B cell (primary cell): ENCODE measurements at regions not wholly inside any gene's neighbourhood (a gene's known extent, or its start where the extent isn't known, plus 50 kb on each side); places are given as distances from the start of the nearest gene placed in this dataset.

Experiments
- ATAC-seq: fragments of 200-7000 bp; cut with Tn5 transposase; one replicate; pipeline ENCODE4 v1.10.0; 2021; ENCODE audit warnings: low read depth, mild to moderate bottlenecking, moderate number of reproducible peaks, moderate library complexity
- CTCF ChIA-PET: fragments of 350-600 bp; sonication (Branson Sonifier 250); formaldehyde crosslinking; loops from one replicate; lab custom pipeline; 2021; ENCODE audit warnings: antibody characterized with exemption, inconsistent platforms; lab: Charles Lee
- POLR2A ChIA-PET: fragments of 350-600 bp; sonication (Branson Sonifier 250); formaldehyde crosslinking; loops from one replicate; lab custom pipeline; 2021; ENCODE audit warnings: antibody characterized with exemption; lab: Charles Lee
- DNase-seq: peaks from one replicate; pipeline ENCODE4 v3.0.0; 2013
- H2AFZ ChIP-seq: 2 replicates; pipeline ENCODE4 v1.6.1; 2012; ENCODE audit warnings: mild to moderate bottlenecking, low read depth, low read length; ENCODE audit not compliant: insufficient read depth, poor library complexity, severe bottlenecking
- H3K27ac ChIP-seq, 2 donors: 1 replicate in 1 of 2; 2 replicates in 1 of 2; pipeline ENCODE4 v1.5.1; 2012 to 2013; ENCODE audit warnings: low read length in 2 of 2, mild to moderate bottlenecking in 2 of 2, moderate library complexity in 1 of 2
- H3K27me3 ChIP-seq, 4 experiments: fragments of 200-600 bp in 1 of 4; sonication (generic) in 1 of 4; replicated peaks in 1 of 4; 1 replicate in 2 of 4; 2 replicates in 2 of 4; pipeline versions ENCODE4 v1.6.1 to v1.7.0; 2013 to 2016; ENCODE audit warnings: low read length in 3 of 4, mild to moderate bottlenecking in 2 of 4, mixed read lengths in 1 of 4, moderate library complexity in 1 of 4; ENCODE audit not compliant: insufficient read depth in 4 of 4, control insufficient read depth in 3 of 4; ENCODE audit errors: control extremely low read depth in 1 of 4
- H3K36me3 ChIP-seq, 2 experiments: replicated peaks in 1 of 2; 1 replicate in 1 of 2; 2 replicates in 1 of 2; pipeline versions ENCODE4 v1.6.1 to v1.7.1; 2013; ENCODE audit warnings: low read length in 1 of 2; ENCODE audit not compliant: insufficient read depth in 2 of 2, control insufficient read depth in 1 of 2; ENCODE audit errors: control extremely low read depth in 1 of 2, extremely low read depth in 1 of 2
- H3K4me1 ChIP-seq, 2 donors: fragments of 200-600 bp in 1 of 2; sonication (generic) in 1 of 2; 1 replicate in 1 of 2; 2 replicates in 1 of 2; pipeline versions ENCODE4 v1.5.1 to v1.6.1; 2013 to 2017; ENCODE audit warnings: low read length in 2 of 2; ENCODE audit not compliant: control insufficient read depth in 2 of 2, insufficient read depth in 2 of 2
- H3K4me2 ChIP-seq: replicated peaks from 2 replicates; pipeline ENCODE3; 2012; ENCODE audit warnings: mild to moderate bottlenecking, low read depth, low read length; ENCODE audit not compliant: poor library complexity, severe bottlenecking
- H3K4me3 ChIP-seq, 5 experiments: fragments of 200-600 bp in 1 of 5; sonication (generic) in 1 of 5; 1 replicate in 3 of 5; 2 replicates in 2 of 5; pipeline versions ENCODE4 v1.5.1 to v1.7.0; 2011 to 2016; ENCODE audit warnings: low read length in 4 of 5, mild to moderate bottlenecking in 4 of 5, low read depth in 2 of 5, control low read depth in 1 of 5, moderate library complexity in 1 of 5; ENCODE audit not compliant: insufficient read depth in 1 of 5; ENCODE audit errors: control extremely low read depth in 1 of 5, extremely low read depth in 1 of 5
- H3K79me2 ChIP-seq: fragments of 200-600 bp; sonication (generic); one replicate; pipeline ENCODE4 v1.6.0; 2016; ENCODE audit warnings: low read length; ENCODE audit not compliant: control insufficient read depth, insufficient read depth
- H3K9ac ChIP-seq: fragments of 200-600 bp; sonication (generic); 2 replicates; pipeline ENCODE4 v1.6.1; 2017; ENCODE audit warnings: mild to moderate bottlenecking, low read length, moderate library complexity
- H3K9me3 ChIP-seq, 3 donors: one replicate each; pipeline versions ENCODE4 v1.6.1 to v1.7.1; 2013; ENCODE audit warnings: low read length in 2 of 3; ENCODE audit not compliant: control insufficient read depth in 2 of 3, insufficient read depth in 1 of 3; ENCODE audit errors: control extremely low read depth in 1 of 3
- H4K20me1 ChIP-seq: 2 replicates; pipeline ENCODE4 v1.6.0; 2012; ENCODE audit warnings: mild to moderate bottlenecking, low read length; ENCODE audit not compliant: insufficient read depth, control insufficient read depth, poor library complexity, severe bottlenecking
- H3K27ac Mint-ChIP-seq: one replicate; pipeline ENCODE4 v1.8.0; 2021; ENCODE audit warnings: mixed read lengths
- H3K27me3 Mint-ChIP-seq: one replicate; pipeline ENCODE4 v1.8.0; 2021; ENCODE audit warnings: mixed read lengths
- H3K4me1 Mint-ChIP-seq: one replicate; pipeline ENCODE4 v1.8.0; 2021; ENCODE audit warnings: mixed read lengths
- H3K4me3 Mint-ChIP-seq: one replicate; pipeline ENCODE4 v1.8.0; 2021; ENCODE audit warnings: mixed read lengths
- H3K9me3 Mint-ChIP-seq: one replicate; pipeline ENCODE4 v1.8.0; 2022; ENCODE audit warnings: mixed read lengths; ENCODE audit not compliant: insufficient read depth
- CTCF ChIP-seq: fragments of 200-600 bp; IDR thresholded peaks from one replicate; pipeline ENCODE4 v1.8.0; 2022; ENCODE audit warnings: antibody characterized with exemption, mild to moderate bottlenecking
- EZH2 ChIP-seq: IDR thresholded peaks from 2 replicates; pipeline ENCODE4 v1.6.1; 2012; ENCODE audit warnings: borderline replicate concordance, low read depth, mild to moderate bottlenecking, moderate library complexity, low read length; ENCODE audit not compliant: insufficient read depth, poor library complexity, severe bottlenecking
- WGBS: methylation state at CpG from one replicate; pipeline ENCODE4 v1.1.5; 2013; ENCODE audit warnings: missing lambda C conversion rate; ENCODE audit not compliant: insufficient coverage; 5-methylcytosine and 5-hydroxymethylcytosine counted together
- intact Hi-C: fragments of 100-400 bp; cut with micrococcal nuclease; formaldehyde crosslinking; loops from one replicate; pipeline ENCODE4 v1.10.0; 2022

DNA sequence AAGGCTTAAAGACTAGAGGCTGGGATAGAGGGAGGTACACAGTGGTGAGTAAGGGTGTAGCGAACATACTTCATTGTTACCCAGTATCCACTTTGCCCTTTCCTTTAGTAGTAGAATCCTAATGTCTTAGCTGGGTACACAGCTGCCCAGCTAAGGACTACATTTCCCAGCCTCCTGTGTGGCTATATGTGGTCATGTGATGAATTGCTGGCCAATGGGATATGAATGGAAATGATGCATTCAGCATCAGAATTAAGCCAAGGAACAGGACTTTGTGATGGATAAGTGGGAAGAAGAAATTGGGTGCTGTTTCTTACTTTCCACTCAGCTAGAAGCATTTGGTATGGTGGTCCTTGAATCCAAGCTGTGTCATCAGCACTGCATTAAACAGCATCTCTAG is 55.9 kb downstream of the FOXL1 start:
- TF ChIP-seq EZH2, result no peak
- no peak for TF ChIP-seq CTCF
- ChIA-PET POLR2A (interaction anchor here (0.6 kb wide), 1 partner anchor 1659 kb away, joined by 4 read pairs; no protein-coding TSS in a partner anchor), CTCF (no interaction called here)
- Histone ChIP-seq H3K4me3 (no peak overlapping the region), H3K36me3 (no peaks in the 10 kb centered on the region), H3K27me3 (no peaks in the 10 kb centered on the region), H3K79me2 (no peaks in the 10 kb centered on the region), H3K9ac (no peak overlapping the region), H3K4me2 (no peak overlapping the region), H2AFZ (no peak overlapping the region), H3K4me1 (no peaks in the 10 kb centered on the region), H4K20me1 (no peaks in the 10 kb centered on the region), H3K27ac (no peak overlapping the region), H3K9me3 (no peaks in the 10 kb centered on the region)
- DNase-seq (no peak), ATAC-seq (no peak)
- Mint-ChIP-seq H3K4me3 (no peak overlapping the region), H3K27ac (no peak overlapping the region), H3K9me3 (no peaks in the 10 kb centered on the region), H3K4me1 (peaks cover 4% of the 10 kb centered on the region), H3K27me3 (peaks cover 20% of the 10 kb centered on the region)
- intact Hi-C loops, result no loop called here
- WGBS, result no CpG with 5 or more reads among the region's 1 CpG

DNA sequence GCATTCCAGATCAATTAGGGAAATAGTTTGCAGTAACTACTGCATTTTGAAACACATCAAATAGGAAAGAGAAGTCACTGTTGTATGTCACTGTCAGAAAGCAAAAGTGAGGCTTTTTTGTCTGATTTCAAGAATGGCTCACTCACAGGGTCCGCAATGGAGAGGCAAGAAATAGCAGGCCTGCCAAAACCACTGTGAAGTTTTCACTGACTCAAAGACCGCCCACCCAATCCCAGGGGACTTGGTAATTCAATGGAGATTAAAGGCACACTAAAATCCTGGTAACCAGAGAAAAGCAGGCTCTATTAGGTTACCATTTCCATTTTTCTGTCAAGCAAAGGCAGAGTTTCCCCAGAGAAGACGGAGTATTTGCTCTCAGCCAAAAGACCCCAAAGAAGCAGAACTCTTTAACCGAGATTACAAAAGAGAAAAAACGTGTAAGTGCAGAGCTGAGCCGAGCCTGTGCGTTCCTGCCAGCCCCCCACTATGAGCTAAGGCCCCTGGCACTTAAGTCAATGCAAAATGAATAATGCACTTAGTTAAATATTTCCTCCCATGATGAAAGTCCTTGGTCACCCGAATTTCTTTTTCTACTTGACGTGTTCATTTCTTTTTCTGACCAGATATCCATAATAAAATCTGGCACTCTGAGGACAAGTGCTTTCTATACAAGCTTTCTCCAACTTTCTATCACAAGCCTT is 57.0 kb downstream of the FOXL1 start:
- DNase-seq (no peak), ATAC-seq (no peak)
- Mint-ChIP-seq H3K9me3 (no peaks in the 10 kb centered on the region), H3K27me3 (peaks cover 20% of the 10 kb centered on the region), H3K4me3 (no peak overlapping the region), H3K4me1 (peaks cover 4% of the 10 kb centered on the region), H3K27ac (no peak overlapping the region)
- Histone ChIP-seq H3K4me1 (no peaks in the 10 kb centered on the region), H3K4me2 (no peak overlapping the region), H2AFZ (no peak overlapping the region), H4K20me1 (no peaks in the 10 kb centered on the region), H3K79me2 (no peaks in the 10 kb centered on the region), H3K27ac (no peak overlapping the region), H3K4me3 (no peak overlapping the region), H3K9me3 (no peaks in the 10 kb centered on the region), H3K27me3 (no peaks in the 10 kb centered on the region), H3K9ac (no peak overlapping the region), H3K36me3 (no peaks in the 10 kb centered on the region)
- WGBS, result 78% methylated on average over 8 of the region's 9 CpGs
- intact Hi-C loops, result no loop called here
- POLR2A ChIA-PET, result no interaction called here
- CTCF ChIA-PET, result no interaction called here
- TF ChIP-seq CTCF (no peak), EZH2 (no peak)
